PC-9 (cell line): ENCODE measurements at regions not wholly inside any gene's neighbourhood (a gene's known extent, or its start where the extent isn't known, plus 50 kb on each side); places are given as distances from the start of the nearest gene placed in this dataset.

ENCODE experiments used
- CTCF ChIP-seq: fragments of 200-600 bp; sonication (generic); conservative IDR thresholded peaks from 2 replicates; pipeline ENCODE4 v1.6.1; 2017; ENCODE audit warnings: mixed run types, antibody characterized with exemption, mild to moderate bottlenecking, moderate library complexity
- EZH2 ChIP-seq: fragments of 200-600 bp; sonication (generic); IDR thresholded peaks from 2 replicates; pipeline ENCODE4 v1.8.0; 2017; ENCODE audit warnings: antibody characterized with exemption, low read depth

GRCh38 chr5:77909237-77909636, 133.1 kb upstream of the TBCA start:
- TF ChIP-seq CTCF (no peak), EZH2 (no peak)
